SU-DHL-6 (cell line): ENCODE measurements at regions not wholly inside any gene's neighbourhood (a gene's known extent, or its start where the extent isn't known, plus 50 kb on each side); places are given as distances from the start of the nearest gene placed in this dataset.

Experiments used
- H2AFZ ChIP-seq: fragments of 200-600 bp; sonication (generic); 2 replicates; pipeline ENCODE4 v1.6.1; 2014; ENCODE audit warnings: low read depth, mild to moderate bottlenecking, moderate library complexity, mixed read lengths, antibody characterized with exemption, low read length; ENCODE audit not compliant: severe bottlenecking
- H3F3A ChIP-seq: fragments of 200-600 bp; shearing (Covaris generic); 2 replicates; pipeline ENCODE4 v1.6.0; 2016; ENCODE audit warnings: antibody characterized with exemption, mild to moderate bottlenecking; ENCODE audit not compliant: insufficient read depth
- H3K27ac ChIP-seq: fragments of 200-600 bp; sonication (generic); 2 replicates; pipeline ENCODE4 v1.5.1; 2016; ENCODE audit warnings: low read depth, mild to moderate bottlenecking, low read length, moderate library complexity, mixed read lengths
- H3K27me3 ChIP-seq: fragments of 200-600 bp; sonication (generic), shearing (Covaris generic); 2 replicates; pipeline ENCODE4 v1.6.0; 2014; ENCODE audit warnings: mild to moderate bottlenecking, low read length
- H3K36me3 ChIP-seq: fragments of 200-600 bp; sonication (generic); 2 replicates; pipeline ENCODE4 v1.6.1; 2014; ENCODE audit warnings: mild to moderate bottlenecking, low read length, mixed read lengths
- H3K4me2 ChIP-seq: fragments of 300-600, 200-600 bp; shearing (Covaris generic), sonication (generic); 2 replicates; pipeline ENCODE4 v1.6.0; 2014; ENCODE audit warnings: low read length, low read depth, mild to moderate bottlenecking; ENCODE audit not compliant: poor library complexity, severe bottlenecking
- H3K4me3 ChIP-seq: fragments of 200-600 bp; sonication (generic); 2 replicates; pipeline ENCODE4 v1.5.1; 2014; ENCODE audit warnings: antibody characterized with exemption, low read length, mild to moderate bottlenecking, mixed read lengths; ENCODE audit not compliant: insufficient read depth, poor library complexity, severe bottlenecking
- H3K79me2 ChIP-seq: fragments of 200-600 bp; sonication (generic); 2 replicates; pipeline ENCODE4 v1.6.1; 2014; ENCODE audit warnings: mild to moderate bottlenecking, low read length, moderate library complexity; ENCODE audit not compliant: insufficient read depth
- H3K9ac ChIP-seq: fragments of 200-600 bp; sonication (generic); 2 replicates; pipeline ENCODE4 v1.7.0; 2014; ENCODE audit warnings: mild to moderate bottlenecking, low read length
- H3K9me2 ChIP-seq: fragments of 200-600 bp; sonication (generic); replicated peaks from 2 replicates; pipeline ENCODE4 v1.6.1; 2014; ENCODE audit warnings: low read length; ENCODE audit not compliant: insufficient read depth
- H3K9me3 ChIP-seq: fragments of 200-600 bp; sonication (generic); 2 replicates; pipeline ENCODE4 v1.6.1; 2014; ENCODE audit warnings: low read length, mixed read lengths; ENCODE audit not compliant: insufficient read depth
- H4K20me1 ChIP-seq: fragments of 200-600 bp; sonication (generic); 2 replicates; pipeline ENCODE4 v1.6.1; 2014; ENCODE audit warnings: low read depth, mild to moderate bottlenecking, antibody characterized with exemption, low read length, moderate library complexity, mixed read lengths
- CTCF ChIP-seq: fragments of 200-600 bp; sonication (generic); IDR thresholded peaks from one replicate; pipeline ENCODE4 v1.5.1; 2017; ENCODE audit warnings: antibody characterized with exemption, mild to moderate bottlenecking, low read length, moderate library complexity; ENCODE audit not compliant: insufficient read depth, poor library complexity, severe bottlenecking
- EZH2phosphoT487 ChIP-seq: fragments of 200-600 bp; sonication (generic), shearing (Covaris generic); conservative IDR thresholded peaks from 2 replicates; pipeline ENCODE4 v1.6.1; 2018; ENCODE audit warnings: mild to moderate bottlenecking, antibody characterized with exemption, low read length, moderate library complexity, mixed read lengths

DNA sequence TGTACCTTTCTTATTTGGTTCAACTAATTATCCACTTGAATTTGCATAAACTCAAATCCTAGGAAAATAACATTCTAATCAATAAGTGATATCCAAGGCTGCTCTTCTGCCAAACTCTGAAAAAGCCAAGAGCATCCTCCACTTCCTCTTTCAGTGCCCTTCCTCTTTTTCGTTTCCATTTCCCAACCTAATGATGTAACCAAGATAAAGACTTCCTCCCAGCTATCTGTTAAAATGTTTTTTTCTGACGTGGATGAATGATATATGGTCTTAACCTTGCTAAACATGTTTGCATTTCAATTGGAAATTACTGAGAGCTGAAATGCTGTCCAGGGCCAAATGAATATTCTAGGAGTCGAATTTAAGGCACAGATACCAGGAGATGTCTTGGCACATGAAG lies 459.5 kb upstream of the PDE3A start:
- H3K36me3 ChIP-seq, result no peaks in the 10 kb centered on the region
- no peak overlapping the region for H3K27ac ChIP-seq
- H3K9ac ChIP-seq, result no peak overlapping the region
- no peaks in the 10 kb centered on the region for H3K79me2 ChIP-seq
- no peak overlapping the region for H3K4me2 ChIP-seq
- no peaks in the 10 kb centered on the region for H3K9me2 ChIP-seq
- H4K20me1 ChIP-seq, result no peaks in the 10 kb centered on the region
- TF ChIP-seq EZH2phosphoT487, result no peak
- TF ChIP-seq CTCF, result no peak
- no peak overlapping the region for H2AFZ ChIP-seq
- no peaks in the 10 kb centered on the region for H3F3A ChIP-seq
- no peaks in the 10 kb centered on the region for H3K9me3 ChIP-seq
- no peaks in the 10 kb centered on the region for H3K27me3 ChIP-seq
- H3K4me3 ChIP-seq, result no peak overlapping the region

- H3K27ac ChIP-seq, result no peak overlapping the region
- H3K9ac ChIP-seq, result no peak overlapping the region
- no peaks in the 10 kb centered on the region for H3K9me3 ChIP-seq
- H3K9me2 ChIP-seq, result no peaks in the 10 kb centered on the region
- no peaks in the 10 kb centered on the region for H3K79me2 ChIP-seq
- no peaks in the 10 kb centered on the region for H3K27me3 ChIP-seq
- no peaks in the 10 kb centered on the region for H3K36me3 ChIP-seq
- no peak overlapping the region for H3K4me2 ChIP-seq
- TF ChIP-seq CTCF, result no peak
- no peak overlapping the region for H3K4me3 ChIP-seq
- H3F3A ChIP-seq, result no peaks in the 10 kb centered on the region
- no peaks in the 10 kb centered on the region for H4K20me1 ChIP-seq
- no peak overlapping the region for H2AFZ ChIP-seq
These were observed 458.9 kb upstream of the PDE3A start for GRCh38 chr12:19909418-19909817.

DNA sequence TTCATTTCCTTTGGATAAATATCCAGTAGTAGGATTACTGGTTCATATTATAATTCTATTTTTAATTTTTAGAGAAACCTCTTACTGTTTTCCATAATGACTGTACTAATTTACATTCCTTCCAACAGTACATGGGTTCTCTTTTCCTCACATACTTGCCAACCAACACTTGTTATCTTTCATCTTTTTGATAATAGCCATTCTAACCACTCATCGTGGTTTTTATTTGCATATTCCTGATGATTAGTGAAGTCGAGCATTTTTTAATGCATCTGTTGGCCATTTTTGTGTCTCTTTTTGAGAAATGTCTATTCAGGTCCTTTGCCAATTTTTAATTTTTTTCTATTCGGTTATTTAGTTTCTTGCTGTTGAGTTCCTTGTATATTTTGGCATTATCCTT lies 457.7 kb upstream of the PDE3A start:
- no peak overlapping the region for H3K9ac ChIP-seq
- H3K4me2 ChIP-seq, result no peak overlapping the region
- no peaks in the 10 kb centered on the region for H4K20me1 ChIP-seq
- H3K79me2 ChIP-seq, result no peaks in the 10 kb centered on the region
- H3K27ac ChIP-seq, result no peak overlapping the region
- H2AFZ ChIP-seq, result no peak overlapping the region
- H3F3A ChIP-seq, result no peaks in the 10 kb centered on the region
- H3K27me3 ChIP-seq, result no peaks in the 10 kb centered on the region
- no peaks in the 10 kb centered on the region for H3K9me2 ChIP-seq
- H3K36me3 ChIP-seq, result no peaks in the 10 kb centered on the region
- no peak for TF ChIP-seq EZH2phosphoT487
- no peak for TF ChIP-seq CTCF
- H3K4me3 ChIP-seq, result no peak overlapping the region
- H3K9me3 ChIP-seq, result no peaks in the 10 kb centered on the region

DNA sequence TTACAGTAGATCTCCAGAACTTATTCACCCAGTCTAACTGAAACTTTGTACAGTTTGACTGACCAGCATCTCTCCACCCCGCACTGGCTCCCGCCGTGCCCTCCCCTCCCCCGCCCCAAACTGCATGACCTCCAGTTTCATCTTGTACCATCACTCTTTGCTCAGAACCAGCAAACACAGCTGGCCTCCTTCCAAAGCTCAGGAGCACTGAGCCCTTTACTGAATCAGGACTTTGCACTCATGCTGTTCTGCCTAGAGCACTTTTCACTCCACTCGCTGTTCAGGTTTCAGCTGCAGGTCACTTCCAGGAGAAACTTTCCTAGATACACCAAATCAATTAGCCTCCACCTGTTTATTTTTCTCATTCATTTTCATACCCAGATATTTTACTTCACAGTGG lies 455.3 kb upstream of the PDE3A start:
- no peaks in the 10 kb centered on the region for H3F3A ChIP-seq
- H3K27me3 ChIP-seq, result no peaks in the 10 kb centered on the region
- H3K9me3 ChIP-seq, result no peaks in the 10 kb centered on the region
- H2AFZ ChIP-seq, result no peak overlapping the region
- H3K79me2 ChIP-seq, result no peaks in the 10 kb centered on the region
- H4K20me1 ChIP-seq, result no peaks in the 10 kb centered on the region
- no peak overlapping the region for H3K4me3 ChIP-seq
- no peaks in the 10 kb centered on the region for H3K36me3 ChIP-seq
- H3K9ac ChIP-seq, result no peak overlapping the region
- TF ChIP-seq CTCF (no peak), EZH2phosphoT487 (no peak)
- H3K9me2 ChIP-seq, result no peaks in the 10 kb centered on the region
- H3K4me2 ChIP-seq, result no peak overlapping the region
- no peak overlapping the region for H3K27ac ChIP-seq
